HG02642 (cell line): ENCODE measurements at regions not wholly inside any gene's neighbourhood (a gene's known extent, or its start where the extent isn't known, plus 50 kb on each side); places are given as distances from the start of the nearest gene placed in this dataset.

ENCODE experiments used
- ATAC-seq: cut with Tn5 transposase; IDR thresholded peaks from one replicate; pipeline ENCODE4 v1.9.1; 2021; ENCODE audit warnings: mild to moderate bottlenecking; ENCODE audit not compliant: unreplicated experiment, poor library complexity

GRCh38 chrX:45907786-45908185 lies 637.4 kb downstream of the ZNF674 start:
- no peak for ATAC-seq

- no peak for ATAC-seq
Measured at GRCh38 chrX:45903781-45904201, 641.4 kb downstream of the ZNF674 start.

DNA sequence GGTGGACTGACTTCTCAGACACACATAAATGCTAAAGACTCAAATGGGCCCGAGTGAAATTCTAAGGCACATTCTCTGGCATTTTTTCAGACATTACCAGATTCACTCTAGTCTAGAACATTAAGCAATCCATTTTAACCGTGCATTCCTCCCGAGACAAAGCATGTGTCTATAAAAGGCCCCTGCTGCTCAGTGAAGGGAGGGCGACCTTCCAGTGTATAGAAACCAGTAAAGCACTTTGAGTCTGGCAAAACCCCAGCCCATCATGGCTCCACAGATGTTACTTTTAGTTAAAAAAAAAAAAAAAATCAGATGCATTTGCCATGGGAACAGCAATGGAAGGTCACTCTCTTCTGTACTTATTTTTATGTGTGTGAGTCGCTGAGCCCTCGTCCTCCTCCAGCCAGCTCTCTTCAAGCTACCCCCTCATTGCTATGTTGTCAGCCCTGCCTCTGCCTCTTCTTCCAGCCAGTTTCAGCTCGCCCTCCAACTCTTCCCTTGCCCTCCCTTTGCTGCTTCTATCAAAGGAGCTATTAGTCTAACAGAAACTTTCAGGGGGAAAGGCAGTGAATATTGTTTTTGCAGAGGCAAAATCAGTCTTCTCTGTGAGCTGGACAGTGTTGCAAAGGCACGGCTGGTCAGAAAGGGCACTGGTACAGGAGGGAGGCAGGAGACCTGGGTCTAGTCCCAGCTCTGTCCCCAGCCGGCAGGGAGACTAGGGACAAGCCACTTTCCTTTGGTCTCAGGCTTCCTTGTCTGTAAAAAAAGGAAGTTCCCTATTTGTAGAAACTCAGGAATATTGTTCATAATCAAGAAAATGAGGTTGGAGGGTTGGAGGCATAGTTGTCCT lies 644.2 kb downstream of the ZNF674 start:
- no peak for ATAC-seq

DNA sequence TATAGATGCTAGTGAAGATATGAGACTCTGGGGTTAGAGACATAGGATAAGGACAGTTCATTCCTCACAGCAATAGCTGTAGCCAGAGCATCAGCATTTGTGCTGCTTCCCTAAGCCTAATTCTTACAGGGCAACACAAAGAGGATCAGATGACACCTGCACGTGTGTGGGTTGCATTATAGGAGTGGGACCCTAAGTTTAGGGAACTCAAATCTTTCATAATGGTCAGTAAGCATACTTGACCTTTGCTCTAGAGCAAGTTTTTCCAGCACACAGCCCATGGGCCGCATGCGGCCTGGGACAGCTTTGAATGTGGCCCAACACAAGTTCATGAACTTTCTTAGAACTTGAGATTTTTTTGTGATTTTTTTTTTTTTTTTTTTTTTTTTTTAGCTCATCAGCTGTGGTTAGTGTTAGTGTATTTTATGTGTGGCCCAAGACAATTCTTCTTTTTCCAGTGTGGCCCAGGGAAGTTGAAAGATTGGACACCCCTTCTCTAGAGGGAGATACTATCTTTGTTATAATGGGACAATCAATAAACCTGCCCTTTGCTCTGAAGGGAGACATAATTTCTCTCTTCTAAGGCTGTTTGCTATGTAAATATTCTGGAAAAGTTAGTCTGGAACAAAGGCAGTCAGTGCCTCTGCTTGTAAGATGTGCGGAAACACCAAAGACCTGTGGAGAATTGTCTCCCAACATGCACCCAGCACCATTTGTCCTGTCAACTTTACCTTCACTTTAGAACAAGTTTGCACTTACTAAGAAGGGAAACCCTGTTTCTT lies 650.2 kb downstream of the ZNF674 start:
- ATAC-seq = no peak

DNA sequence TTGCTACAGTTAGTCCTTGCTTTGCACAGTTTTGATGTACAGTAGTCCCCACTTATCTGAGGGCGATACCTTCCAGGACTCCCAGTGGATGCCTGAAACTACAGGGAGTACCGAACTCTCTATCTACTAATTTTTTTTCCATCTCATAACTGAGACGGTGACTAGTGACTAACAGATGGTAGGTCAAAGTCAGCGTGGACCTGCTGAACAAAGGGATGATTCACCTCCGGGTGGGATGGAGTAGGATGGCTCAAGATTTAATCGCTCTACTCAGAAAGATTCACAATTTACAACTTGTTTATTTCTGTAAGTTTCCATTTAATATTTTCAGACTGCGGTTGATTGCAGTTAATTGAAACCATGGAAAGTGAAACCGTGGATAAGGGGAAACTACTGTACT lies 655.8 kb downstream of the ZNF674 start:
- no peak for ATAC-seq

DNA sequence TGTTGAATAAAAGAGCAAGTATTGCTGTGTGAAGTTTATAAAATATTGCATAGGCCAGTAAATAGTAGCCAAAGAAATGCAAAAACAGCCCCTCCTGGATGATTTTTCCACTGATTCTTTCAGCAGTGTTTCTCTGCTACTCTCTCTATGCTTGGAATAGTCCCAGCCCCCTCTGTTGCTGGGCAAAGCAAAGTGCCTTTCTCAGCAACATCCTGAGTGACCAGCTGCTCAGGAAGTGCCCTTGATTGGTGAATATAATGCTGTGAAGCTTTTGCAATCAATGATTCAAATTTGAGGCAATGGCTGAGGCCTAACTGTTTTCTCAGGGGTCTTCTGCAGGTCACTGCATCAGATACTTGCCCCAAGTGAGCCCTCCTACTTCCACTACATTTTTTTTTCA lies 656.7 kb downstream of the ZNF674 start:
- no peak for ATAC-seq

- ATAC-seq = no peak
Measured at GRCh38 chrX:45885931-45886330, 659.3 kb downstream of the ZNF674 start.

GRCh38 chrX:45879512-45879911 lies 665.7 kb downstream of the ZNF674 start:
- ATAC-seq = no peak

DNA sequence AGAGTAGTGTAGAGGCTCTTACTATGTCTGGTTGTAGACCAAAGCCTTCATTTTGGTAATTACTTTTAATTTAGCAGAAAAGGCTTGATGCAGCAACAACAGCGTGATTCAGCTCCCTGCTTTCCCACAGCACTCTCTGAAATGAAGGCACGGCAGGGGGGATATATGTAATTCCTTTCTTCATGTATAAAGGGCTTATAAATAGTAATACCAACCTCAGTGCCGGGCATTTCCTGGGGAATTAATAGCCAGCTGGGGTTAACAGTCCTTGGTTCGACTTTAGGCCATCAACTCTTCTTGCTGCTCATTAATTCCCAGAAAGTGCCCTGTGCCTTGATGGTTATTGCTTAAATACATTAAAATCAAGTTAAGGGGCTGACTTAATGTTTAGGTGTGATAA lies 669.0 kb downstream of the ZNF674 start:
- ATAC-seq = no peak

DNA sequence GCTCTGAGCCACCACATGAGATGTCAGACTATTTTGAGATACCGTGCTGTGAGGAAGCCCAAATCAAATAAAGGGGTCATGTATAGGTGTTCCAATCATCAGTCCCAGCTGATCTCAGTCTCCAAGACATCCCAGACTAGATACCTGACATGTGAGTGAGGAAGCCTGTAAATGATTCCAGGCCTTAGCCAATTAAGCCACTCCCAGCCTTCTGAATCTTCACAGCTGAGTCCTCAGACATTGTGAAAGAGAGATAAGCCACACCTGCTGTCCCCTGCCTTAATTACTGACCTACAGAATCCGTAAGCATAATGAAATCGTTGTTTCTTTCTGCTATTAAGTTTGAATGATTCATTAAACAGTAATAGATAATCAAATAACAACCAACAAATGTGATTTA lies 671.4 kb downstream of the ZNF674 start:
- ATAC-seq = no peak

GRCh38 chrX:45872480-45872879 lies 671.8 kb upstream of the DIPK2B start:
- no peak for ATAC-seq

GRCh38 chrX:45868425-45868824 lies 667.7 kb upstream of the DIPK2B start:
- no peak for ATAC-seq

DNA sequence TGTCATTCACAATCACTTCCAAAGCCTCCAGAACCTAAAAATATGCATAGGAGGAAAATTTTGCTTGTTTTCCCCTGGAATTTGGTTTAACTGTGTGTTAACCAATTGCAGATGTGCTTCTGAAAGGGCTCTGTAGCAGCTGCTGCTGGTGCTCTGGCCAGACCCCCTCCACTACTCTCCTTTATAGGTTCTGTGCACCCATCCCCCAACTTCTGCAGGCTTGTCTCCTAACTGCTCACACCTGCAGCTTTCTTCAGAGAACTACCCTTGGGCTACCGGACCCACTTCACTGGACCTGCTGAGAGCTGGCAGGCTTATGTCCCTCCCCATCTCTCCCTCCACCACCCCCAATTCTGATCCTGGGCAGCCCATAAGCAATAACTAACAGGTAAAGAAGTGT lies 662.1 kb upstream of the DIPK2B start:
- ATAC-seq = no peak

GRCh38 chrX:45860450-45860849 lies 659.8 kb upstream of the DIPK2B start:
- ATAC-seq = no peak

GRCh38 chrX:45859407-45859806 lies 658.7 kb upstream of the DIPK2B start:
- ATAC-seq = no peak

- ATAC-seq = no peak
Measured at GRCh38 chrX:45852884-45853283, 652.2 kb upstream of the DIPK2B start.

DNA sequence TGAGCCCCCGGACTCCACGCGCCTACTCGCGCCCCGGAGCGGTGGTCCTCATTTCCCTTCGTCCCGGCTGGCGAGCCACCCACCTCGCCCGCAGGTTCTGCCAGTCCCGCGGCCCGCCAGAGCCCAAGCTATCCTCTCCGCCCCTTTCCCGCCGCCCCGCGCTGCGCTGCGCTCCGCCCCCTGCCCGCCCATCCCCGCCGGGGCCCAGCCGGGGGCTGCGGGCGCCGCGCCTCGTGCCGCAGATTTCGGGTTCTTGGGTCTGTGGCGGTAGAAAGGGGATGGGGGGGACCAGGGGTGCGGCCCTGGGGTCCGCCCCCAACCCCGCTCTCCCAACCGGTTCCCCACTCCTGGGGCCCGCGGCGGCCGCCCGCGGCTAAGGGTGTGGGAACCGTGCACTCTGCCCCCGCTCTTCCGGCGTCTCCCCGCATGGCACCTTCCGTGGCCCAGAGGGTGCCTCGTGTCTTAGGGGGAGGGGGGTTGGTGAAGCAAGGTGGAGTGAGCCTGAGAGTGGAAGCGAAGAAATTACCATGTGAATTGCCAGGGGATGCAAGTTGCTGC lies 650.8 kb upstream of the DIPK2B start:
- ATAC-seq = no peak

- no peak for ATAC-seq
Measured at GRCh38 chrX:45850775-45851433, 650.2 kb upstream of the DIPK2B start.

- ATAC-seq = no peak
Measured at GRCh38 chrX:45850197-45850774, 649.6 kb upstream of the DIPK2B start.

DNA sequence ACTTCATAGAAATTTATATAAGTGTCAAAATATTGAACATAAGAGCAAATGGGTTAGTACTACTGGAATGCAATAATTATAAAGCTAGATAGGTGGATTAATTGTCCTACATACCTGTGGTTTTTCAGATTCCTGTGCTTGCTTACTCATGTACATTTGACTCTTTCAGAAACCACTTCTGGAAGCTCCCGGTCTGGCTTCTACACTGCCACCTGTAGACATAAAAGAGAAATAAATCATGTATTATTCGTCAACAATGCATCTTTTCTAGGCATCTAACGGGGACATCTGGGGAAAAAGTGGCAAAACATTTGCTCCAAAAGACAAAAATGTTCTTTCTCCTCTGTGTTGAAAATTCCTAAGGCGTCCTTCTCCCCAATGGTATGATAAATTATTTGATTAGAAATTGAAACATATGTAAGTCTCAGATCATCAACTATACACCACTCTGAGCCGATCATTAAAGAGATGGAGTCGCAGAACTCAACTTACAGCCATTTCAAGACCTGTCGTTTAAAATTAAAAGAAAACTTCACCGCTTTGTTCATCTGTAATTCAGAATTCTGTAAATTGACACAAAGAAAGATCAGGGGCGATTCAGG lies 648.7 kb upstream of the DIPK2B start:
- ATAC-seq = no peak
